ENCODE measurements at regions not wholly inside any gene's neighbourhood (a gene's known extent, or its start where the extent isn't known, plus 50 kb on each side); places are given as distances from the start of the nearest gene placed in this dataset.
"Not testable (repeated sequence)": the region's sequence is repeated elsewhere in the genome, so short reads cannot be mapped to it uniquely, and the experiment has no call there.

GRCh38 chr4:155064934-155065333, 143.5 kb upstream of the NPY2R start:
- TF ChIP-seq, protein P1, sequence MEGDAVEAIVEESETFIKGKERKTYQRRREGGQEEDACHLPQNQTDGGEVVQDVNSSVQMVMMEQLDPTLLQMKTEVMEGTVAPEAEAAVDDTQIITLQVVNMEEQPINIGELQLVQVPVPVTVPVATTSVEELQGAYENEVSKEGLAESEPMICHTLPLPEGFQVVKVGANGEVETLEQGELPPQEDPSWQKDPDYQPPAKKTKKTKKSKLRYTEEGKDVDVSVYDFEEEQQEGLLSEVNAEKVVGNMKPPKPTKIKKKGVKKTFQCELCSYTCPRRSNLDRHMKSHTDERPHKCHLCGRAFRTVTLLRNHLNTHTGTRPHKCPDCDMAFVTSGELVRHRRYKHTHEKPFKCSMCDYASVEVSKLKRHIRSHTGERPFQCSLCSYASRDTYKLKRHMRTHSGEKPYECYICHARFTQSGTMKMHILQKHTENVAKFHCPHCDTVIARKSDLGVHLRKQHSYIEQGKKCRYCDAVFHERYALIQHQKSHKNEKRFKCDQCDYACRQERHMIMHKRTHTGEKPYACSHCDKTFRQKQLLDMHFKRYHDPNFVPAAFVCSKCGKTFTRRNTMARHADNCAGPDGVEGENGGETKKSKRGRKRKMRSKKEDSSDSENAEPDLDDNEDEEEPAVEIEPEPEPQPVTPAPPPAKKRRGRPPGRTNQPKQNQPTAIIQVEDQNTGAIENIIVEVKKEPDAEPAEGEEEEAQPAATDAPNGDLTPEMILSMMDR (IDR thresholded peaks at IDR 0.05; ENCODE audit: extremely low read depth in 1 of 2, insufficient read depth in 1 of 2, low read depth in 1 of 2, low read length in 2 of 2), result not testable (repeated sequence)
- not testable (repeated sequence) for TF ChIP-seq POLR2A (IDR thresholded peaks at IDR 0.05; ENCODE audit: low read depth, low read length); EZH2 (IDR thresholded peaks at IDR 0.05; ENCODE audit: borderline replicate concordance, low read depth, low read length, severe bottlenecking); MYC (IDR thresholded peaks at IDR 0.05; ENCODE audit: low read depth, low read length); POLR2AphosphoS5 (IDR thresholded peaks at IDR 0.05; ENCODE audit: insufficient read depth, low read depth, low read length); FOS (IDR thresholded peaks at IDR 0.05; ENCODE audit: borderline replicate concordance, insufficient read depth, low read length)
